ENCODE measurements at regions not wholly inside any gene's neighbourhood (a gene's known extent, or its start where the extent isn't known, plus 50 kb on each side); places are given as distances from the start of the nearest gene placed in this dataset.
"Not testable (repeated sequence)": the region's sequence is repeated elsewhere in the genome, so short reads cannot be mapped to it uniquely, and the experiment has no call there.

GRCh38 chrX:71822314-71822713, 59.2 kb downstream of the CXorf49B start:
- not testable (repeated sequence) for DNase-seq

- no peak for DNase-seq
Measured at GRCh38 chrX:71823391-71824057, 60.4 kb downstream of the CXorf49B start.

- no peak for DNase-seq
Measured at GRCh38 chrX:71828086-71828485, 64.9 kb downstream of the CXorf49B start.

DNA sequence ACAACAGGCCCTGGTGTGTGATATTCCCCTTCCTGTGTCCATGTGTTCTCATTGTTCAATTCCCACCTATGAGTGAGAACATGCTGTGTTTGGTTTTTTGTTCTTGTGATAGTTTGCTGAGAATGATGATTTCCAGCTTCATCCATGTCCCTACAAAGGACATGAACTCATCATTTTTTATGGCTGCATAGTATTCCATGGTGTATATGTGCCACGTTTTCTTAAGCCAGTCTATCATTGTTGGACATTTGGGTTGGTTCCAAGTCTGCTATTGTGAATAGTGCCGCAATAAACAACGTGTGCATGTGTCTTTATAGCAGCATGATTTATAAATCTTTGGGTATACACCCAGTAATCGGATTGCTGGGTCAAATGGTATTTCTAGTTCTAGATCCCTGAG, 72.6 kb upstream of the NHSL2 start:
- not testable (repeated sequence) for DNase-seq

- DNase-seq, result no peak
Measured at GRCh38 chrX:71846429-71846828, 64.2 kb upstream of the NHSL2 start.

GRCh38 chrX:71852182-71852581, 58.5 kb upstream of the NHSL2 start:
- DNase-seq, result no peak

DNA sequence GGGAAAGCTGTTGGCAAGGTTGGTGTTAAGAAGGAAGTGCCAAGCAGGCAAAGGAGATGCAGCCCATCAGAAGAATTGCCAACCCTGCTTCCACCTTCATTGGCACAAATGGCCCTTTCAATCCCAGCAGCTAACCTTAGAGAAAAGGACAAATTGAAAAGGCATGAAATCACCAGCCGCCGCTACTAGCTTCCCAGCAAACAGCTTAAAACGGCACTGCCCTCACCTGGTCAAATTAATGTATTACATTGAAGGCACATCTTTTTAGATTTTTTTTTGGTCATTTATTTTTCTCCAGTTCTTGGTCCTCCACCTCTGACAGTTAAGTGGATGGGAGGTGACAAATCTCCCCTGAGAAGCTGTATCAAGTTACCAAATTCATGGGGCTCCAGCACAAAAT, 51.0 kb upstream of the NHSL2 start:
- DNase-seq, result peak in 3 of 5 donors; percentile 7 to 16 (median 15)

All from T-helper 1 cell (primary cell).